Uterus (tissue), 3 donors: ENCODE measurements at regions not wholly inside any gene's neighbourhood (a gene's known extent, or its start where the extent isn't known, plus 50 kb on each side); places are given as distances from the start of the nearest gene placed in this dataset.

ENCODE experiments used
- DNase-seq, 2 donors: peaks; one replicate each; pipeline ENCODE4 v3.0.0-alpha.2; 2019 to 2020
- H3K27ac ChIP-seq, 2 donors: fragments of 200-600 bp; sonication (generic); 1 replicate in 1 of 2; 2 replicates in 1 of 2; pipeline ENCODE4 v1.5.1; 2016 to 2018
- H3K27me3 ChIP-seq, 2 donors: fragments of 200-600 bp; sonication (generic); one replicate each; pipeline ENCODE4 v1.5.1; 2018 to 2019; ENCODE audit warnings: control low read depth in 1 of 2
- H3K36me3 ChIP-seq, 2 donors: fragments of 200-600 bp; sonication (generic); one replicate each; pipeline ENCODE4 v1.5.1; 2019; ENCODE audit warnings: control low read depth in 1 of 2
- H3K4me1 ChIP-seq, 2 donors: fragments of 200-600 bp; sonication (generic); one replicate each; pipeline ENCODE4 v1.5.1; 2018 to 2019; ENCODE audit warnings: control low read depth in 1 of 2
- H3K4me3 ChIP-seq, 2 donors: fragments of 200-600 bp; sonication (generic); 1 replicate in 1 of 2; 2 replicates in 1 of 2; pipeline ENCODE4 v1.5.1; 2018 to 2019; ENCODE audit warnings: mild to moderate bottlenecking in 1 of 2
- H3K9me3 ChIP-seq, 2 donors: fragments of 200-600 bp; sonication (generic); one replicate each; pipeline ENCODE4 v1.5.1; 2019; ENCODE audit warnings: control low read depth in 1 of 2
- CTCF ChIP-seq, 4 experiments: fragments of 200-600 bp in 2 of 4; fragments of 450-650 bp in 2 of 4; sonication (generic) in 2 of 4; IDR thresholded peaks; one replicate each; pipeline ENCODE4 v1.5.1; 2016 to 2019; ENCODE audit warnings: antibody characterized with exemption in 4 of 4, mild to moderate bottlenecking in 2 of 4, moderate library complexity in 1 of 4
- POLR2A ChIP-seq, 2 donors: fragments of 450-650 bp; IDR thresholded peaks; one replicate each; pipeline ENCODE4 v1.6.1; 2016; ENCODE audit warnings: antibody characterized with exemption in 2 of 2, mild to moderate bottlenecking in 1 of 2, moderate library complexity in 1 of 2
- intact Hi-C: fragments of 100-400 bp; cut with DNase I; formaldehyde crosslinking; loops from one replicate; pipeline ENCODE4 v1.15.1; 2023; ENCODE audit warnings: low total_unique reads
- donor health status: DM: yes; HTN: yes; CAD: no.

DNA sequence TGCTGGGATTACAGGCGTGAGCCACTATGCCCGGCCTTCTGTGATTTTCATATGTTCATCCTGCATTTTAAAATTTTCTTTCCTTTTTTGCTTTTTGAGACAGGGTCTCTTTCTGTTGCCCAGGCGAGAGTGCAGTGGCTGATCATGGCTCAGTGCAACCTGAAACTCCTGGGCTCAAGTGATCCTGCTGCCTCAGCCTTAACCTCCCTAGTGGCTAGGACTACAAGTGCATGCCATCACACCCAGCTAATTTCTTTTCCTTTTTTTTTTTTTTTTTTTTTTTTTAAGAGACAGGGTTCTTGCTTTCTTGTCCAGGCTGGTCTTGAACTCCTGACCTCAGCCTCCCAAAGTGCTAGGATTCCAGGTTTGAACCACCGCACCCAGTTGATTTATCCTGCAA is 54.1 kb upstream of the WT1 start:
- Histone ChIP-seq H3K4me1 (no peaks in the 10 kb centered on the region), H3K4me3 (no peak overlapping the region), H3K27ac (no peak overlapping the region), H3K36me3 (no peaks in the 10 kb centered on the region), H3K27me3 (no peaks in the 10 kb centered on the region), H3K9me3 (peaks cover 0 to 2% of the 10 kb centered on the region in 2 donors)
- intact Hi-C loops, result no loop called here
- no peak for DNase-seq
- TF ChIP-seq CTCF (IDR thresholded peaks at IDR 0.05) (no peak), POLR2A (IDR thresholded peaks at IDR 0.05) (no peak)

DNA sequence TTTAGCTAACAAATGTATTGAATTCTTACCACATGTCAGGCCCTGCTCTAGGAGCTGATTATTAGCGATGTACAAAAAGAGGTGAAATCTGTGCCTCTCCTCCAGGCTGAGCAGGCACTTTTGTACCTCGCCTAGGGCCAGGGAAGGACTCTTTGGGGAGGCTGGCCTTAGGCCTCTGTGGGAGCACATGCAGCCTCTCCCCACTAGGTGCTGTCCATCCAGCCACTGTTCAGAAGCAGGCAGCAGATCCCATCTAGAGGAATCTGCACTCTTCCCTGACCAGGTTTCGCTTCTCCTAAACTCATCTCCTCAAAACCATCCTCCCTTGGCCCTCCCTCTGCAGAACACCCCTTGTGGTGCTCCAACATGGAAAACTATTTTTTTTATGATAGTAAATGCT is 51.9 kb upstream of the WT1 start:
- H3K27ac ChIP-seq, result no peak overlapping the region
- H3K27me3 ChIP-seq, result no peaks in the 10 kb centered on the region
- H3K4me1 ChIP-seq, result no peaks in the 10 kb centered on the region
- no peak for DNase-seq
- intact Hi-C loops, result no loop called here
- H3K4me3 ChIP-seq, result no peak overlapping the region
- H3K36me3 ChIP-seq, result no peaks in the 10 kb centered on the region
- TF ChIP-seq POLR2A (IDR thresholded peaks at IDR 0.05) (no peak), CTCF (IDR thresholded peaks at IDR 0.05) (peak in 1 of 4 experiments; percentile 6)
- no peaks in the 10 kb centered on the region for H3K9me3 ChIP-seq

DNA sequence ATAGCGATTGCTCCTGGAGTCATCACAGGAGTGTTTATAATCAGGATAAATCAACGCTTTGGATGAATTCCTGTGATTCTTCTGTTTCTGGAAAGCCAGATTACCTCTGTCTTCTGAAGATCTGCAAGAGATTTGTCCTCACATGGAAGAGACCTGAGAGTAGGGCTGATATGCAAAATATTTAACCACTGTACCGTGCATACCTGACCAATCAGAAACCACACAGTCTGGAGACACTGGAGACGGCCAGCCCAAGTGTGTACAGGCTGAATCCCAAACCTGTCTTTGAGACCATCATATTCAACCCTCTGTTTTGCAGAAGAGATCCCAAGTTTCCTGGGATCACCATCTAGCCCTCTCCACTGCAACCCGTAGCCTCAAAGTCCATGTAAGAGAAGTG is 50.4 kb upstream of the WT1 start:
- Histone ChIP-seq H3K4me3 (no peak overlapping the region), H3K27me3 (no peaks in the 10 kb centered on the region), H3K27ac (no peak overlapping the region), H3K36me3 (no peaks in the 10 kb centered on the region), H3K9me3 (no peaks in the 10 kb centered on the region), H3K4me1 (no peaks in the 10 kb centered on the region)
- intact Hi-C loops, result no loop called here
- DNase-seq, result no peak
- TF ChIP-seq CTCF (IDR thresholded peaks at IDR 0.05) (no peak), POLR2A (IDR thresholded peaks at IDR 0.05) (no peak)
